ENCODE measurements at regions not wholly inside any gene's neighbourhood (a gene's known extent, or its start where the extent isn't known, plus 50 kb on each side); places are given as distances from the start of the nearest gene placed in this dataset.

DNA sequence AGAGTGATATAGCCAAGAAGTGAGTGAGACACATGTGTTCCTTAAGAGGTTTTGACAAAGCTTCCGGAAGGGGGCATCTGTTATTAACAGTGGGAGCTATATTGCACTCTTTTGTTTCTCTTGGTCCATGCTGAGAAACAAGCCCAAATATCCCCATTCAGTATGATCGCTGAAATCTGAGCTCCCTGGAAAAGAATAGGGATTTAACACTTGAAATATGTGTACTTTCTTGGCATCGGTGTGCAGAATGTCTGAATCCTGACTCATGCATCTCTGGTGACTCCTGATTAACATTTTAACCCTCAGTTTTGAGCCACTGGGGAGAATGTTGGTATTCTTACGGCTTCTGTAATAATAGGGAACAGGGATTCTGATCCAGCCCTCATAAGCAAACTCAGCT is 448.1 kb downstream of the TSN start:
- TF ChIP-seq POLR2A (IDR thresholded peaks at IDR 0.05; ENCODE audit: low read depth, low read length): no peak
- TF ChIP-seq TAF1 (IDR thresholded peaks at IDR 0.05; ENCODE audit: borderline replicate concordance, low read depth, low read length): no peak
- no peak for TF ChIP-seq POLR2AphosphoS5 (IDR thresholded peaks at IDR 0.05; ENCODE audit: low read depth, low read length)
